GM04503 (cell line): ENCODE measurements at regions not wholly inside any gene's neighbourhood (a gene's known extent, or its start where the extent isn't known, plus 50 kb on each side); places are given as distances from the start of the nearest gene placed in this dataset.

Experiments used
- DNase-seq: peaks from one replicate; pipeline ENCODE4 v3.0.0-alpha.2; 2012; ENCODE audit warnings: low read depth

DNA sequence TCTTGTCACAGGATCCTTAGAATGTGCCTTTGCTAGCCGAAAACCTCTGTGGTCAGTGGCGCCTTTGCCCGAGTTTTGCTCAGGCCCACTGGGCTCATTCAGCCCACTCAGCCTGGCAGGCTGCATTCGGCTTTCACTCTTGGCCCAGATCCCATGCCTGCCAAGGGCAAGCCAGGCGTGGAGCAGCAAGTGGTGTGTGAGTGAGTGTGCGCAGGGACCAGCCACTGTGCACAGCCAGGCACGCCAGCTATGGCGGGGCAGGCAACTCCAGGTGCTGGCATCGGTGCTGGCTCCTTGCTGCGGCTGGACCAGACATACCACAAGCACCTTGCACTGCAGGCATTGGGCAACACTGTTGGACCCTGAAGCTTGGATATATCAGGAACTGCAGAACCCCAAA lies 1145.1 kb upstream of the NCAM2 start:
- no peak for DNase-seq

DNA sequence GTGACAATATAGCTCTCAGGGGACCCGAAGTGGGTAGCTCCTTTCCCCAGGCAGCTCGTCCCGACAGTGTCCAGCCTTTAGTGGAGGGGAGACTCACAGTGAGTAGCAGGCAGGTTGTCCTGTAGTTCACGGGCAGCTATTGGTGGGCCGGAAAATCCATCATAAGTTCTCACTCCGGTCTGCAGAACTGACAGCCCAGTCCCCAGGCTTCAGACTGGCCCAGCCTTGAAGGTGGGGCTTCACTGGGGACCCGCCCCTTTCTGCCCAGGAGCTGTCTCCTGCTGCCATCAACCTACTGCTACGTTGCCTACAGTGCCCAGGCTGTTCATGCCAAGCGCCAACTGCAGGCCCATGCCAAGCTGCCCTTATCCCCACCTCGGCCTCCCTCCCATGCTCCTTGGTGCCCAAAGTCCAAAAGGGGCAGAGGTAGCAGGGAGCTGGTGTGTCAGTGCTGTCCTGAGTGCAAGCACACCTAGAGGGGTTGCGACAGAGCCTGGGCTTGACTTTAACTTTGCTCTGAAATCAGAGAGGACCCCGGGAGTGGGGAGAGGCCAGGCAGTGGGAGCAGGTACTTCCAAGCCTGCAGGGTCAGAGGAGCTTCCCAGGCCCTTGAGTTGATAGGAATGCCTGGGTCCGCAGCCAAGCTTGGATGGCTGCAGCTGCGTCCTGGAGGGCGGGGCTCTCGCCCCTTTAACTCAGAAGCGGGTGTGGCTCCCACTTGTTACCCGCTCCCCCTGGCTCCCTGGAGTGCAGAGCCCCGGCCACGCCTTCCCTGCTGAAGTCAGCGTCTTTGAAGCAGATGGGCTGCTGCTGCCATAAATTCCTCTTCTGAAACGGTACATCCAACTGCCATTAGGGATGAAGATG lies 1144.3 kb upstream of the NCAM2 start:
- DNase-seq, result no peak

DNA sequence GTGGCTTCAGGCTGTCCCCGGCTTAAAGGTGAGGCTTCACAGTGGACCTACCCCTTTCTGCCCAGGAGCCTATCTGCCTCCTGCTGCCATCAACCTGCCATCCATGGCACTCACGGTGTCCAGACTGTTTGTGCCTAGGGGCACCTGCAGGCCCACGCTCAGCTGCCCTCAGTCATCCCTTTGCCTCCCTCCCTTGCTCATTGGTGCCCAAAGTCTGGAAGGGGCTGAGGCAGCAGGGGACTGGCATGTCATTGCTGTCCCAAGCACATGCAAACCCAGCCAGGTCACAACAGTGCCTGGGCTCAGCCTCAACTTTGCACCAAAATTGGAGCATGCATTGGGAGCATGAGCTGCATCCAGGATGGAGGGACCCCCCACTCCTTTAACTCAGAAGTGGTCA lies 1142.7 kb upstream of the NCAM2 start:
- DNase-seq, result no peak

DNA sequence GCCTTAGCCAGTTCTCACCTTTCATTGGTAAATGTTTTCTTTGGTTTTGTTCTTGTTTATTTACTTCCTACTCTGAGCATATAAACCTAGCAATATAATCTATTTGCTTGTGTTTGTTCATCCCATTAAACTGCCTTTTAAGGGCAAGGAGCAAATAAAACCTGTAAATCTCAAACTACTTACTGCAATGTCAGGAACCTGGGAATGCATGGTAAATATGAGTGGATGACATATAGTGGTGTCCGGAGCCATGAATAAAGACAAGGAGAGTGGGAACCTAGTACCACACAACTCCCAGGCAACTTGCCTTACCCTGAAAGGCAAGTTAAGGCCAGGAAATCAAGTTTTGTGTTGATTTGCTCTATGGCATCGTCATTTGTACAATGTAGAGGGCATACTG lies 1133.7 kb upstream of the NCAM2 start:
- DNase-seq, result no peak

DNA sequence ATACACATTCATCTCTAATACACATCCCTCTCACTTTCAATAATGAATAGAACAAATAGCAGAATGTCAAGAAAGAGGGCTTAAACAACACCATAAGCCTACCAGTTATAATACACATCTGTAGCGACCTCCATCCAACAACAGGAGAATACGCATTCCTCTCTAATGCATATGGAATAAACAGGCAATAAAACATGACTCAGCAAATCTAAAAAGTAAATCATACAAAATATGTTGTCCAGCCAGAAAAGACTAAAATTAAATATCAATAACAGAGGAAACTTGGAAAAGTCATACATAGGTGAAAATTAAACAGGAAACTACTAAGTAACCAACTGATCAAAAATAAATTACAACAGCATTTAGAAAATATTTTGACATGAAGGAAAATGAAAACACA lies 1127.5 kb upstream of the NCAM2 start:
- DNase-seq, result no peak

DNA sequence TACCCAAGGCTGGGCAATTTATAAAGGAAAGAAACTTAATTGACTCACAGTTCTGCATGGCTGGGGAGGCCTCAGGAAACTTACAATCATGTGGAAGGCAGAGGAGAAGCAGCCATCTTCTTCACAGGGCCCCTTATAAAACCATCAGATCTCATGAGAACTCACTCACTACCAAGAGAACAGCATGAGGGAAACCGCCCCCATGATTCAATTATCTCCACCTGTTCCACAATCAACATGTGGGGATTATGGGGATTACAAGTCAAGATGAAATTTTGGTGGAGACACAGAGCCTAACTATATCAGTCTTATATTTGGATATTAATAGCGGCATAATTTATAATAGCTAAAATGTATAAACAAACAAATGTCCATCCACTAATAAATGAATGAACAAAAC lies 1123.7 kb upstream of the NCAM2 start:
- DNase-seq, result no peak

DNA sequence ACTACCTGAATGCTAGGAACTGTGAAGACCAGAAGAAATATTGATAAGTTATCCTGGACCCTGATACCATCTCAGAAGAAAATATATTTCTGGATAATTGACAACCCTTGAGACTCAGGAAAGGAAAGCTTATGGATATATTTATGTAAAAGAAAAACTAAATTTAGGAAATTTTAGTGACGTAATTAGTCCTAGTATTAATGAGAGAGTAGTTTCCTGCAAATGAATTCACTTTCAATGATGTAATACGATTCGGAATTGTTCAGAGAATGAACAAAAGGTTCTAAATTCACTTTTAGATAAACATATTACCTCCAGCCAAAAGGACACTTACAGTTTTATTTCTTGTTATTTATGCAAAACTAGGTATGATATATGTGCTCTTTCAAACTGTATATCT lies 1120.1 kb upstream of the NCAM2 start:
- no peak for DNase-seq

DNA sequence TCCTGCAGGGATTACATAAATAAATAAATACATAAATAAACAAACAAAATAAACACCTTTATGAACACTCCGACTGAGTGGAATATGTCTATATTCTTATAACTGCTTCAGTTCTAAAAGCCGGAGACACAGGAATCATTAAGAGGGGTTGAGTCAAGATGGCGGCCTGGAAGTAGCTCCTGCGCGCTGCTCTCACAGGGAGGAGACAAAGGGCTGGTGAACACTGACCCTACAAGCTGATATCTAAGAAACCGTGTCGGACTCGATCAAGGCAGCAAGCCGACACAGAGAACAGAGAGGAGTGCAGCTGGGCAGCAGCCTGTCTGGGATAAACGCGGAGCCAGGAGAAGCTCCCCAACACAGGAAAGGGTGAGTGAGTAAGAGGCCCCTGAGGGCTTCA lies 1098.6 kb upstream of the NCAM2 start:
- no peak for DNase-seq

DNA sequence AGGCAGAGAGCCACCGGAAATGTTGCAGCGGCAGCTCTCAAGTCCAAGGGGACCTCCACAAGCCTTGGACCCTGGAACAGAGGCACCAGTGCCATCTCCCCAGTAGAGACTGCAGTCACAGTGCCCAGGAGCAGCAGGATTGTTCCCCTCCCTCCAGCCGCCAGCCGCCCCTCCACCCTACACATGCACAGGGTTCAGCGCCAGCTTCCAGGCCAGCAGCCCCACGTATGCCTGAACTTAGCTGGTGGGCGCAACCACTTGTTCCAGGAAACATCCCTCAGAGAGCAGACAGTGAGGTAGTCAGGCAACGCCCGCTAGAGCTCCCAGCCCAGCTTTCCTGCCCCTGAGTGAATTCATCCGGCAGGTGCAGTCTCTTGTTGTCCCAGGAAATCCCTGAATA lies 1098.1 kb upstream of the NCAM2 start:
- DNase-seq, result no peak

DNA sequence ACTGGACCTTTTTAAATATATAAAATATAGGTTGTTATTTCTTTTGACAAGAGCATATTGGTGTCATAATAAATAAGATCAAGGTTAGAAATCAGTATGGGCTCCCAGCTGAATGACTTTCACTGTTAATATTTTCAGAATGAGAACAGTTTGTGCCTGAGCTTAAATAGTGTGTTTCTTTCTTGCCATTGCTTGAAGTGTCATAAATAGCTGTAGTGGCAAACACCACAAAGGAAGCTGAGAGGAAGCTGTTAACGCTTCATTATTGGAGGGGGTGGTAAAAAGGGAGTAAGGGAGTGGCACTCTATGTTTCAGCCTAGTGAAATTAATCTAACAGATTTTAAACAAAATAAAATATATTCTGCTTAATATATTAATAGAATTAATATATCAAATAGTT lies 1089.8 kb upstream of the NCAM2 start:
- DNase-seq, result no peak

DNA sequence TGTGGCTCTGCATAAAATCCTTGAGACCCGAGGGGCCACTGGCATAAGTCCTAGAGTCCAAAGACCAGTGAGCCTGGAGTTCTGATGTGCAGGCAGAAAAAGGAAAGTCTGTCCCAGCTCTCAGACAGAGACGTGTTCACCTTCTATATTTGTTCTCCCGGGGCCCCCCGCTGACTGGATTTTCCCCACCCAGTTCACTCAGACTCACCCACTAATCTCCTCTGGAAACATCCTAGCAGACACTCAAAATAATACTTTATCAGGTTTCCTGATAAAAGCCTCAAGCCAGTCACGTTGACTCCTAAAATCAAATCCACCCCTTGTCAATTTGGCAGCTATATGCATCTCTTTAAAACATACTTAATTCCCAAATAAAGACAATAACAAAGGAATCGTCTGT lies 1084.2 kb upstream of the NCAM2 start:
- no peak for DNase-seq

DNA sequence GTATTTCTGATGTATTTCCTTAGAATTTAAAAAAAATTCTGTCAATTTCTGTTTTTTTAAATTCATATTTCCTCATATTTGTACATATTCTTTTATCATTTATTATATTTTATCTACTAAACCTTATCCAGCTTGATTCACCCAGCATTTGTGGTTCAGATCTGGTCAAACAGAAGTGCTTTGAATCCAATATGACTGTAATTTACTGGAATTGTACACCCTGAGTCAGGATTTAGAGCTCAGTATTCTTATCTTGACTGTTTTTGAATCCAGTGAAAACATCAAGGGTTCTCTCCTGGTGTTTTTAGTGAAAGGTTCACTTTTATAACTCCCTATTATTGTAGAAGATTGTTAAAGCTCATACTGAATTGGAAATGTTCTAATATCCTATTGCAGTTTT lies 1077.0 kb upstream of the NCAM2 start:
- DNase-seq, result no peak

DNA sequence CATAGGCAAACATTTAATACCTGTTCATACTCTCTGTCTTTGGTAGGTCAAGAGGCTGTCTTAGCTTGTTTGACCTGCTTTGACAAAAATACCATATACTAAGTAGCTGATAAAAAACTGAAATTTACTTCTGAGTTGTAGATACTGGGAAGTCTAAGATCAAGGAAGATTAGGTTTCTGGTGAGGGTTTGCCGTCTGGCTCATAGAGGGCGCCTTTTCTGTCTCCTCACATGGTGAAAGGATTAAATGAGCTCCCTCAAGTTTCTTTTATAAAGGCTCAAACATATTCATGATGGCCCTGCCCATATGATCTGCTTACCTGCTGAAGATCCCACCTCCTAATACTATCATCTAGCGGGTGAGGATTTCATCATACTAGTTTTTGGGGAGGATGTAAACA lies 1076.1 kb upstream of the NCAM2 start:
- DNase-seq, result no peak

DNA sequence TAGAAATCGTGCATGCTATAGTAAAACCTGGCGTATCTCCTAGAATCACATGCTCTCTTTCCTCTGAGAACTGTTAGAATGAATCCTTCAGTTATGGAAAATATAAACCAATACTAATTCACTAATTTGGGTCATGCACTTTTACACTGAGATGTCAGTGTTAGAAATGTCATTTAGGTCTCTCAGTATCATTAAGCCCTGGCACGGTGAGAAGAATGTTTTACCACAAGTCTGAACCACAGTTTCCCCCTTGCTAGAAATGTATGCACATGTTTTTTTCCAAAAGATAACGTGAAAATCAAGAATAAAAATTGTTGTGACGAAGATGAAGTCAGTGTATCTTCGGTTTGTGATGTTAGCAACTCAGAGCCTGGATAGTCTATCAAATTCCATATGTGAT lies 1062.7 kb upstream of the NCAM2 start:
- DNase-seq, result no peak

DNA sequence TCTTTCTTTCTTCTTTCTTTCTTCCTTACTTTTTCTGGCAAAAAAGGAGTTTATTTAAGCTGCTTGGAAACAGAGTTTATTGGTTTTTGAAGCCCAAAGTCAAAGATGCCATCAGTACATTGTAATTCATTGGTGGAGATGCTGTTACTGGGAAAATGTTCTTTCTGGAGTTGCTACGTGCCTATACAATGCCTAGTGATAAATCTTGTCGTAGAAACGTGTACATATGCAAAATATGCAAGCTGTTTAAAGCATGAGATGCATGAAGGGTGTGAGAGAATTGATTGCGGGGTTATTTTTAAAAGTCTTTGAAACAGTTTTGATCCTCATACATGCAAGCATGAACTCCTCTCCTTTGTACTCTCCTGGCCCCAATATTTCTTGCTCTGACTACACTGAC lies 1060.6 kb upstream of the NCAM2 start:
- no peak for DNase-seq

DNA sequence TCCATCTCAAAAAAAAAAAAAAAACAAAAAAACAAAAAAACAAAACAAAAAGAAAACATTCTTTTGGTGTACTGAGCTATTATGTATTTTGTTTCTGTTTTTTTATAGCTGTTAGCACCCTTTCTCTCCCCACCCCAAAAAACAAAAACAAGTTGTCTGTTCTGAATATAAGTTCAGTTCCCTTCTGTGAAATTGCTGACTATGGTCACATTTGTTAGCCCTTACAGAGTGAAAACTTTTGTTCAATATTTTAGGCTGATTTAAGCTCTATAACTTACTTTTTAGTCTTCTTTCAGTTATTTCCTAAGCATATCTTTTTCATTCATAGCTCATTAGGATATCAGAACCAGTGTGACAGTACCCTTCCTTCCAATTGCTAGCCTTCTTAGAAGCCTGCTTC lies 1056.6 kb upstream of the NCAM2 start:
- DNase-seq, result no peak

DNA sequence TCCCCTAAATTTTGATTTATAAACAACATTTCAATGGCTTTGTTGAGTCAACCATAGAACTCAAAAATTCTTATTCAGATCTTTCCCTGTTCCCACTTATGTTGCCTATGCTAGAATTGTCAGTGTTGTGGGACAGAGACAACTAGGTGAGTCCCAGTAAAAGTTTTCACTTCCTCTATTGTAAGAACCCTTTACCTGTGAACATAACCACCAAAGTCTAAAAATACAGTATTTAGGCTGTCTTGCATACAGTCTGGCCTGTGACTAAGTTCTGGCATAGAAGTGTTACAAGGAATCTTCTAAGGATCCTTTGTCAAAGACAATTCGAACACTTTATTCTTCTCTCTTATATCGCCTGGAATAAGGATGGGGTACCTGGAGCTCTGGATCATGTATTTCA lies 1047.9 kb upstream of the NCAM2 start:
- no peak for DNase-seq

DNA sequence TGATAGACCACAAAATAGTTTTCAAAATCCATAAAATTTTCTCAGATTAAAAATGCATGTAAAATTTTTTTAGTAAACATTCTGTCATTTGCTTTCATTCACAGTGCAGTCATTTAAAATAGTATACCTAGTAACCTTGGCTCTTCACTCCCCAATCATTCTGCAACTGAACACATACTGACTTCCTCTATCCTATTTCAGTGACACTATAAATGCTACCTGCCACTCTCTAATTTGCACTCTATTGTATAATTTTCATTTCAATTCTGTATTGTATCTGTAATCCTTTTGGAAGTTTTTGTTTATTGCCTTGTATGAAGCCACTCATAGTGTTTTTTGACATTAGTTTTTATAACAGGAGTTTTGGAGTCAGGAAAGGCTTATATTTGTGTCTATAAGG lies 1029.1 kb upstream of the NCAM2 start:
- DNase-seq, result no peak

DNA sequence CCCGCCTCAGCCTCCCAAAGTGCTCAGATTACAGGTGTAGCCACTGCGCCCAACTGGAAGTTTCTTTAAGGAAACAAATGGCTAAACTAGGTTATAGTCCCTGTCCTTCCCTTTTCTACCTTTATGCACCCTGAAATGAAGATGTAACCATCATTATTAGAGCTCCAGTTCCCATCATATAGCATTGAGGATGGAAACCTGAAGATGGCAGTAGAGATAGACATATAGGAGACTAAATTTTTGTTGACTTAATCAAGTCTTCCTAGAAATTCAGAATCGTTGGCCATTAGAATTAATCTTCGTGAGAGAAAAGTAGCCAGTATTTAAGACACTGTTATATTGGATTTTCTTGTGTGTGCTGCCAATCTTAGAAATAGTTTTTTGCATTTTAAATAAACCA lies 1016.3 kb upstream of the NCAM2 start:
- DNase-seq, result no peak

DNA sequence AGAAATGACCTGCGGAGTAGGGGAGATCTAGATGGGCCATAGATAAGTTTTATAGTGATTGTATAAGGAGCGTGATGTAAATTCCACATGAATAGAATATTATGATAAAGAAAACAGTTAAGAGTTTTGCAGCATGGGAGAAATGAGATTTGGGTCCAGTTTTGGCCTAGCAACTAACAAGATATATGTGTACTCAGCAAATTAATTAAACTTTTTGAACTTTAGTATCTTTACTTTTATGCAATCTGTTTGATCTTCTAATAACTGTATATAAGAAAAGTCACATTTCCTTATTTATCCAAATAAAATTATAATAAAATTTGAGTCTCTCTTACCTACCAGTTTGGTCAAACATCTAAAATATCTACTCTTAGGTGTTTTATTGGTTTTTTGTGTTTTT lies 1011.8 kb upstream of the NCAM2 start:
- DNase-seq, result no peak

DNA sequence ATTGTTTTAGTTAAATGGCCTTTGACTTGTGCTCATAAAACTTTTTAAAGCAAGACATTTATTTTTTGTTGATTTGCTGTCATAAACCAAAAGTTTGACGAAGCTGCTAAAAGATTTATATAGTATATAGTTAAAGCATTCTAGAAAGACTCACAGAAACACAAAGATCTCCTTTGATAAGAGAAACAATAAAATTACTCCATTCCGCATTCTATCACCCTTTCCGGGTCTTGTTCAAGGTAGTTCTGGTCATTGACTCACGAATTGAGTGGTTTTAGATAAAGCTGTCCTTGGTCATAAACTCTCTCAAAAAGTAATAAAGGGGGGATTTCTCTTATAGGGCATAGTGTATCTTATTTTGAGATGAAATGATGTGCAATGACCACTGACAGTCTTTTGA lies 1010.5 kb upstream of the NCAM2 start:
- no peak for DNase-seq

DNA sequence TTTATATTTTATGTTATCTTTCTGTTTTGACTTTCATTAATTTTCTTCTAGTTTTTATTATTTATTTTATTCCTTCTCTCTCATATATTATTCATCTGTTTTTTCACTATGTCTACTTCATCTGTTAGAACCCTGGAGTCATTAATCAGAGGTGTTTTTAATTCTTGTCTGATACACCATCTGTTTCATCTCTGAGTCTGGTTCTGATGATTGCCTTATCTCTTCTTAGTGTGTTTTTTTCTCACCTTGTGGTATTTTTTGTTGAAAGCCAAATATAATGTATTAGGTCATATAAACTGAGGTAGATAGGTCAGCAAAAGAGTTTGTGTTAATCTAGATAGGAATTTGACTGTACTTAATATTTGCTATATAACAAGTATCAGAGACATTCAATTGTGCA lies 1005.7 kb upstream of the NCAM2 start:
- no peak for DNase-seq

DNA sequence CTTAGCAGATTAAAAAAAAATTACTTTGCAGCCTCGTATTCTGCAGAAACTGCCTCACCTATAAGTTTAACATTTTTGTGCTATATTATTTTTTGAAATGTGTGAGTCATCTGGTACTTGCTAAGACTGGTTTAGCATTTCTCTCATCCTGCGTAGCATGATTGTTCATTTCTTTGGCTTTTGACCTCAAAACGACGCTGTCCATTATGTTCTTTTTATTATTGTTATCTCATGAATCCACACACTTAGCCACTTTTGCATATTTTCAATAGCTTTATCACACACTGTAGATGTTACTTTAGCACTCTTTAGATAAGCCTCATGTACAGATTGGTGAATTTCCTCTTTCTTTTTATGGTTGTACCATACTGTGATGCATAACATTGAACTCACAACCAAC lies 1004.9 kb upstream of the NCAM2 start:
- DNase-seq, result no peak

DNA sequence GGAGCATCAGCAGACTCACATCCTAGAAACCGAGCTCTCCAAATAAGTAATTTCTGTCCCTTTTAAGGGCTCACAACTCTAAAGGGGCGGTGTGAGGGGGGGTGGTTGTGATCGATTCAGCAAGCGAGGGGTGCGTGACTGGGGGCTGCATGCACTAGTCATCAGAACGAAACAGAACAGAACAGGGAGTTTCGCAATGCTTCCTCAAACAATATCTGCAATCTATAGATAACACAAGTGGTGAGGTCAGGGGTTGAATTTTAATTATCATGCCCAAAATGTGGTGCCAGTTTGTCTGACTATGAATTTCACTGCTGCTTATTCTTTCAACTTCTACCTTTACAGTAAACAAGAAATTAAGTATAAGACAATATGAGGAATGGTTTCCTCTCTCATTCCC lies 1003.0 kb upstream of the NCAM2 start:
- no peak for DNase-seq

DNA sequence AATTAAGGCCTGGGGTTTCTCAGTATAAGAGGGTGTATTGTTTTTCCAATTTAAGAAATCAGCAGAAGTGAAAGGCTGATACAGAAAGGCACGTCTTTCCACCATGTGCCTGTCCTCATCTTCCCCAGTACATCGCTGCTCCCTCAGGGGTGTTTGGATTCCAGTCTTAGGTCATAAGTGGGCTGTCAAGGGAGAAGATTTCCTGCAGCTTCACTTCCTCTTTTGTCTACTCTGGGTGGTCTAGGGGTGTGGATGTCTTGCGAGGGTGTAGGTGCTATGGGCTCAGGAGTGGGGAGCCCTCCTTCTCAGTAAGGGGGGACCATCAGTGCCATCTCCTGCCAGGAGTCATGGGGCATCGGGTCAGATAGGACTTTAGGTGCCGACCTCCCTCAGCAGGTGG lies 999.8 kb upstream of the NCAM2 start:
- no peak for DNase-seq
